Activated CD4-positive, alpha-beta T cell treated with anti-CD3 and anti-CD28 coated beads for 36 hours (primary cell): ENCODE measurements at regions not wholly inside any gene's neighbourhood (a gene's known extent, or its start where the extent isn't known, plus 50 kb on each side); places are given as distances from the start of the nearest gene placed in this dataset.

ENCODE experiments used
- ATAC-seq: fragments of 200-7000 bp; cut with Tn5 transposase; one replicate; pipeline ENCODE4 v1.10.0; 2021; ENCODE audit warnings: mild to moderate bottlenecking, moderate library complexity
- CTCF ChIA-PET: fragments of 350-600 bp; sonication (Branson Sonifier 250); formaldehyde crosslinking; loops from one replicate; lab custom pipeline; 2021; ENCODE audit warnings: antibody characterized with exemption; lab: Charles Lee
- POLR2A ChIA-PET: fragments of 350-600 bp; sonication (Branson Sonifier 250); formaldehyde crosslinking; loops from one replicate; lab custom pipeline; 2021; ENCODE audit warnings: antibody characterized with exemption, inconsistent platforms; lab: Charles Lee
- DNase-seq: peaks from one replicate; pipeline ENCODE4 v3.0.0-alpha.2; 2020
- H3K27ac Mint-ChIP-seq: one replicate; pipeline ENCODE4 v1.8.0; 2021; ENCODE audit warnings: mixed read lengths
- H3K27me3 Mint-ChIP-seq: one replicate; pipeline ENCODE4 v1.8.0; 2021; ENCODE audit warnings: mixed read lengths
- H3K36me3 Mint-ChIP-seq: one replicate; pipeline ENCODE4 v1.8.0; 2021; ENCODE audit warnings: low read depth, mixed read lengths
- H3K4me1 Mint-ChIP-seq: one replicate; pipeline ENCODE4 v1.8.0; 2021; ENCODE audit warnings: mixed read lengths
- H3K4me3 Mint-ChIP-seq: one replicate; pipeline ENCODE4 v1.8.0; 2021; ENCODE audit warnings: mild to moderate bottlenecking, moderate library complexity, mixed read lengths
- H3K9me3 Mint-ChIP-seq: one replicate; pipeline ENCODE4 v1.8.0; 2021; ENCODE audit warnings: low read depth, mixed read lengths
- intact Hi-C, 2 experiments: fragments of 100-400 bp; cut with DNase I in 1 of 2; cut with micrococcal nuclease in 1 of 2; formaldehyde crosslinking; loops; one replicate each; pipeline versions ENCODE4 v1.14.2 to v1.15.1; 2022 to 2024; cut with DNase I, micrococcal nuclease

- intact Hi-C loops = no loop called here
- ChIA-PET CTCF (no interaction called here), POLR2A (no interaction called here)
- ATAC-seq (no peak), DNase-seq (no peak)
- Mint-ChIP-seq H3K9me3 (no peaks in the 10 kb centered on the region), H3K27ac (no peak overlapping the region), H3K27me3 (no peaks in the 10 kb centered on the region), H3K4me3 (no peak overlapping the region), H3K4me1 (no peaks in the 10 kb centered on the region), H3K36me3 (no peaks in the 10 kb centered on the region)
Observed at GRCh38 chr16:79933603-79934002, 333.1 kb upstream of the MAF start.

GRCh38 chr16:79932572-79932971, 332.0 kb upstream of the MAF start:
- H3K4me1 Mint-ChIP-seq = no peaks in the 10 kb centered on the region
- H3K36me3 Mint-ChIP-seq = no peaks in the 10 kb centered on the region
- POLR2A ChIA-PET = no interaction called here
- intact Hi-C loops = no loop called here
- CTCF ChIA-PET = no interaction called here
- H3K4me3 Mint-ChIP-seq = no peak overlapping the region
- DNase-seq (no peak), ATAC-seq (no peak)
- H3K9me3 Mint-ChIP-seq = no peaks in the 10 kb centered on the region
- no peak overlapping the region for H3K27ac Mint-ChIP-seq
- H3K27me3 Mint-ChIP-seq = no peaks in the 10 kb centered on the region

- Mint-ChIP-seq H3K4me3 (no peak overlapping the region), H3K9me3 (no peaks in the 10 kb centered on the region), H3K36me3 (no peaks in the 10 kb centered on the region), H3K4me1 (no peaks in the 10 kb centered on the region), H3K27me3 (no peaks in the 10 kb centered on the region), H3K27ac (no peak overlapping the region)
- intact Hi-C loops = no loop called here
- POLR2A ChIA-PET = no interaction called here
- DNase-seq (no peak), ATAC-seq (no peak)
- CTCF ChIA-PET = no interaction called here
Observed at GRCh38 chr16:79931721-79932120, 331.2 kb upstream of the MAF start.

- Mint-ChIP-seq H3K4me1 (no peaks in the 10 kb centered on the region), H3K36me3 (no peaks in the 10 kb centered on the region), H3K9me3 (no peaks in the 10 kb centered on the region), H3K27me3 (no peaks in the 10 kb centered on the region), H3K27ac (no peak overlapping the region), H3K4me3 (no peak overlapping the region)
- ATAC-seq (no peak), DNase-seq (no peak)
- POLR2A ChIA-PET = no interaction called here
- CTCF ChIA-PET = no interaction called here
- intact Hi-C loops = no loop called here
Observed at GRCh38 chr16:79929260-79929965, 328.9 kb upstream of the MAF start.

GRCh38 chr16:79928142-79928873, 327.8 kb upstream of the MAF start:
- POLR2A ChIA-PET = no interaction called here
- H3K4me3 Mint-ChIP-seq = no peak overlapping the region

GRCh38 chr16:79926451-79927205, 326.1 kb upstream of the MAF start:
- Mint-ChIP-seq H3K9me3 (no peaks in the 10 kb centered on the region), H3K4me1 (no peaks in the 10 kb centered on the region), H3K4me3 (no peak overlapping the region), H3K27ac (no peak overlapping the region), H3K27me3 (no peaks in the 10 kb centered on the region), H3K36me3 (no peaks in the 10 kb centered on the region)
- intact Hi-C loops = no loop called here
- ChIA-PET CTCF (interaction anchor here (0.6 to 0.8 kb wide), 2 partner anchors 68 to 70 kb away, joined by 3 read pairs; no protein-coding TSS in a partner anchor), POLR2A (no interaction called here)
- no peak for DNase-seq
- no peak for ATAC-seq

More at GRCh38 chr16:79928142-79928873, 327.8 kb upstream of the MAF start:
- Mint-ChIP-seq H3K9me3 (no peaks in the 10 kb centered on the region), H3K4me1 (no peaks in the 10 kb centered on the region), H3K27ac (no peak overlapping the region), H3K27me3 (no peaks in the 10 kb centered on the region), H3K36me3 (no peaks in the 10 kb centered on the region)
- ATAC-seq (no peak), DNase-seq (no peak)
- intact Hi-C loops = no loop called here
- CTCF ChIA-PET = no interaction called here

- POLR2A ChIA-PET = no interaction called here
- intact Hi-C loops = no loop called here
- Mint-ChIP-seq H3K4me3 (no peak overlapping the region), H3K27me3 (peaks cover 3% of the 10 kb centered on the region), H3K36me3 (no peaks in the 10 kb centered on the region), H3K4me1 (peaks cover 3% of the 10 kb centered on the region), H3K27ac (no peak overlapping the region), H3K9me3 (no peaks in the 10 kb centered on the region)
- CTCF ChIA-PET = no interaction called here
- no peak for ATAC-seq
- no peak for DNase-seq
Observed at GRCh38 chr16:79923431-79923830, 322.9 kb upstream of the MAF start.

- DNase-seq (no peak), ATAC-seq (no peak)
- intact Hi-C loops = no loop called here
- ChIA-PET CTCF (interaction anchor here (0.7 kb wide), 1 partner anchor 14 kb away, joined by 3 read pairs; no protein-coding TSS in a partner anchor), POLR2A (no interaction called here)
- H3K27me3 Mint-ChIP-seq = peaks cover 3% of the 10 kb centered on the region
- H3K9me3 Mint-ChIP-seq = no peaks in the 10 kb centered on the region
- H3K4me3 Mint-ChIP-seq = no peak overlapping the region
- no peaks in the 10 kb centered on the region for H3K36me3 Mint-ChIP-seq
- H3K27ac Mint-ChIP-seq = no peak overlapping the region
- peaks cover 3% of the 10 kb centered on the region for H3K4me1 Mint-ChIP-seq
Observed at GRCh38 chr16:79920685-79921084, 320.1 kb upstream of the MAF start.

GRCh38 chr16:79918916-79919315, 318.4 kb upstream of the MAF start:
- ATAC-seq (no peak), DNase-seq (no peak)
- H3K9me3 Mint-ChIP-seq = no peaks in the 10 kb centered on the region
- H3K27me3 Mint-ChIP-seq = peaks cover 6% of the 10 kb centered on the region
- H3K4me1 Mint-ChIP-seq = peaks cover 3% of the 10 kb centered on the region
- POLR2A ChIA-PET = interaction anchor here (0.5 kb wide), 1 partner anchor 562 kb away, joined by 4 read pairs; no protein-coding TSS in a partner anchor
- no peak overlapping the region for H3K4me3 Mint-ChIP-seq
- CTCF ChIA-PET = no interaction called here
- no peak overlapping the region for H3K27ac Mint-ChIP-seq
- intact Hi-C loops = no loop called here
- no peaks in the 10 kb centered on the region for H3K36me3 Mint-ChIP-seq

- DNase-seq (no peak), ATAC-seq (no peak)
- peaks cover 6% of the 10 kb centered on the region for H3K27me3 Mint-ChIP-seq
- intact Hi-C loops = no loop called here
- no peaks in the 10 kb centered on the region for H3K36me3 Mint-ChIP-seq
- no peak overlapping the region for H3K27ac Mint-ChIP-seq
- CTCF ChIA-PET = no interaction called here
- H3K4me3 Mint-ChIP-seq = no peak overlapping the region
- peaks cover 3% of the 10 kb centered on the region for H3K4me1 Mint-ChIP-seq
- POLR2A ChIA-PET = no interaction called here
- H3K9me3 Mint-ChIP-seq = no peaks in the 10 kb centered on the region
Observed at GRCh38 chr16:79915761-79916160, 315.2 kb upstream of the MAF start.

GRCh38 chr16:79914961-79915720, 314.6 kb upstream of the MAF start:
- Mint-ChIP-seq H3K4me1 (peaks cover 3% of the 10 kb centered on the region), H3K27me3 (peaks cover 4% of the 10 kb centered on the region), H3K9me3 (no peaks in the 10 kb centered on the region), H3K36me3 (no peaks in the 10 kb centered on the region), H3K27ac (no peak overlapping the region), H3K4me3 (no peak overlapping the region)
- intact Hi-C loops = no loop called here
- ATAC-seq = no peak
- CTCF ChIA-PET = no interaction called here
- no peak for DNase-seq
- POLR2A ChIA-PET = no interaction called here
